H1 (cell line): ENCODE measurements at regions not wholly inside any gene's neighbourhood (a gene's known extent, or its start where the extent isn't known, plus 50 kb on each side); places are given as distances from the start of the nearest gene placed in this dataset.

Experiments used
- KDM5A ChIP-seq: fragments of 200-600 bp; IDR thresholded peaks from 2 replicates; pipeline ENCODE4 v1.7.1; 2012; ENCODE audit warnings: mild to moderate bottlenecking, low read length, inconsistent platforms, mixed read lengths
- POLR2AphosphoS5 ChIP-seq: IDR thresholded peaks from 2 replicates; pipeline ENCODE4 v1.6.1; 2011; ENCODE audit warnings: low read depth, low read length
- TCF12 ChIP-seq: IDR thresholded peaks from 2 replicates; pipeline ENCODE4 v1.6.1; 2011; ENCODE audit warnings: low read depth, mild to moderate bottlenecking, low read length

DNA sequence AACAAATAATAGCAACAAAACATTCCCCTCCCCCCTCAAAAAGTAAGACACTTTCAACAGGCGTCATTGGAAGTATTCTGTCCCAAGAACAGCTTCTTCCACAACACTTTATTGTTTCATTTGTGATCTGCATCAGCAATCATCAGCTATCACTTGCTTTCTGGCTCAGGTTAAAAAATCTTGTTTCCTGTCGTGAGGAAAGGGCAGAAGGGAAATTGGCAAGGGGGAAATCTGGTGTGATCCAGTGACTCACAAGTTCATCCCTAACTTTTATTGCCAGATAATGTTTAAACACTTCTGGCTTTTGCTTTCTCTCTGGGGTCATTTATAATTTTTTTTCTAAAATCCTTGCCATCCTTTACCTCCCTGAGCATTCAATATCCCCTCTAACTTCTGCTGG lies 247.4 kb upstream of the GIMD1 start:
- TF ChIP-seq KDM5A: no peak
- no peak for TF ChIP-seq POLR2AphosphoS5
- TF ChIP-seq TCF12: no peak
